GM19463 (cell line): ENCODE measurements at regions not wholly inside any gene's neighbourhood (a gene's known extent, or its start where the extent isn't known, plus 50 kb on each side); places are given as distances from the start of the nearest gene placed in this dataset.

Experiments
- ATAC-seq: cut with Tn5 transposase; IDR thresholded peaks from one replicate; pipeline ENCODE4 v1.9.1; 2021; ENCODE audit warnings: mild to moderate bottlenecking, moderate library complexity; ENCODE audit not compliant: unreplicated experiment

DNA sequence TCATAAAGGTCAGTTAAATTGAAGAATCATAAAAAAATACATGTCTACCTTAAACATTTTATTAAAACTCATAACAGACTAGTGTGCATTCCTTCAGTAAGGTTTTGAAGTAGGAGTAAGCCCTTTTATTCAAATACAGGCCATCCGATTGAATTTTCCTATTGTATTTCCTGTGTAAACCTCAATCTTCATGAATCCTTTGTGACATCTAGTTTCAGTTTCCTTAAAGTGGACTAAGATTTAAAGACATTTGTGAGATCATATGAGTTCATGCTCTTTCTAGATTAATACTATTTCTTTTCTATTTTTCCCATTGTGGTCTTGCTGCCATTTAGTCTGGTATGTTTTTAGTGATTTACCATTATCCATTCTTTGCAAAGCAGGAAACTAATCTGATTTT, 644.7 kb upstream of the BOD1L1 start:
- ATAC-seq = no peak

DNA sequence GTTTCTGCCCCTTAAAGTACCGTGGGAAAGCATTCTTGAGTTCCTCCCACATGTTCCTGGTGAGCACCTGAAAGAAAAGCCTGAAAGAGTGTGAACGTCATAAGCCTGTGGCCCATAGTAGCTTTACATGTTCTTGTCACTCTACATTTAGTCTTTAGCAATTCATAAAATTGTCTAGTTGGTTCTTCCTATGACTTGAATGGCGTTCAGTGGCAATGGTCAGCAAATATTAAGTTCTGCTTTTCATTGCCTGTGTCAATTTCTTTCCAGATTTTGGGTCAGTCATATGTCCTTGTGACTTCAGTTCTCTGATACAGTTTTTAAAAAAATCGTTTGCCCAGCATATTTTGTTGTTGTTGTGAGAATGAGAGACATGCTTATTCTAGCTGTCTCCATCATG, 650.0 kb upstream of the BOD1L1 start:
- no peak for ATAC-seq

DNA sequence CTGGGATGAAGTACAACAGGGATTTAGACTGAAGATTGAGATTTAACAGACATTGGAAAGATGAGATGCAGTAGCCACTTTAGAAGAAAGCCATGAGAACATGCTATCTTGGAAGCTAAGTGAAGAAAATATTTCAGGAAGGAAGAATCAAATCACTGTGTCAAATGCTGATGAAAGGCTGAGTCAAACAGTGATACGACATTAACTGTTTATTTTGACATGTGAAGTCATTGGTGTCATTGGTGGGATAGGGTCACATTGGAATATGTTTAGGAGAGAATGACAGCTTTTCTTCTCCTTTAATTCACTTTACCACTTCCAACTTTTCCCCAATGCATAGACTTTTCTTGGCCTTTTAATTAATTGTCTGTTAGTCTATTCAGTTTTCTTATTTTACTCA, 653.0 kb upstream of the BOD1L1 start:
- no peak for ATAC-seq

GRCh38 chr4:14284578-14284977, 657.1 kb upstream of the BOD1L1 start:
- ATAC-seq = no peak

DNA sequence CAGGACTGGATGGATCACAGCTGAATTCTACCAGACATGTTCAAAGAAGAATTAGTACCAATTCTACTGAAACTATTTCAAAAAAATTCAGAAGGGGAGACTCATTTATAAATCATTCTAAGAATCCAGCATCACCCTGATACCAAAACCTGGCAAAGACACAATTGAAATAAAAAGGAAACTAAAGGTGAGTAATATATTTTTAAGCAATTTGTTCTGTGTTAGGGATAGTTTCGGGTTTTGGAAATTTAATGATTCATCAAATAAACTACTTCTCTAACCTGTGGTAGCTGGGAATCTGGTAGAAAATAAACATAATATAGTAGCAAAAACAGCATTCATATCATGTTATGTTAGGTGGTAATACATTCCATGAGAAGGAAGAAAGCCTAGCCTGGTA, 662.2 kb upstream of the BOD1L1 start:
- ATAC-seq = no peak

GRCh38 chr4:14293582-14293981, 666.1 kb upstream of the BOD1L1 start:
- ATAC-seq = no peak

DNA sequence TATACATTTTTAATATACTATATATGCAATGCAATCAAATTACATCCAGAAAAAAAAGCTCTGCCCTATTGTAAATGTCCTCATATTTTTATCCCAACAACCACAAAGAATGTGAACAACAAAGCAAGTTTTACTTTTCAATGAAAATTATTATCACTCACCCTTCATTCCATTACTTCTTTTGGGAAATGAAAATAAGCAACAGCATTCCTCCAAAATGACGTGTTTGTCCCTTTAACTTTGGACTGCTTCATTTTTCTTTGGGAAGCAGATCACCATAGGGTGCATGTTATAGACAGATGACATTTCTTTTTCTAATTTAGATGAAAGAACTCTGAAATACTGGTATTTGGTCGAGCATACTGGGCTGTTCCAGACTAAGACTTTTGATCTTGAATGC, 667.1 kb upstream of the BOD1L1 start:
- no peak for ATAC-seq

- no peak for ATAC-seq
These were observed 671.6 kb upstream of the BOD1L1 start for GRCh38 chr4:14299166-14299565.

DNA sequence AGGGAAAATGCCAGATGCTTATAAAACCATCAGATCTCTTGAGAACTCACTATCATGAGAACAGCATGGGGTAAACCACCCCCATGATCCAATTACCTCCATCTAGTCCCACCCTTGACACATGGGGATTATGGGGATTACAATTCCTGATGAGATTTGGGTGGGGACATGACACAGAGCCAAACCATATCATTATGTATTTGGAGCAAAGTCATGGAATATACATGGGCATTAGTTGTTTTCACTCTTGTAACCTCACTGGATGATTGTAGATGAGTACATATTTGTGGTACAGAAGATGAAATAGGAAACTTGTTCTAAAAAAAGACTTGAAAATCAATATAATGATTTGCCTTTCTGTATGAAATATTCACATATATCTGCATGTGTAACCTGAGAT, 674.5 kb upstream of the BOD1L1 start:
- no peak for ATAC-seq

DNA sequence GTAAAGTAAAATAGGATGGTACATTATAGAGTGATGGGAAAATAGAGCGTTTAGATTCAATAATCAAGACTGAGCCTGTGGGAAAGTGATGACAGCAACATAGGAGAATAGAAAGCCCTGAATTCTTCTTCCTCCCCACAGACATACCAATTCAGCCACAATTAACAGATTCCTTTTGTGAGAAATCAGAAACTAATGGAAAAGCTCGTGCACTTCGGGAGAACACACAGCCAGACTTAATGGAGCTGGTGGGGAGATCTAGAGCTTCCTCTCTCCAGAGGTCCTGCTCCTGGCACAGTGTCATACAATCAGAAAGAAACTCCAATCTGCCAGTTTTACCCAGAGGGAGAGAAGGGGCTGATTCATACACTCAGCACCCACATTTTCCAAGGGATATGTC, 676.3 kb upstream of the BOD1L1 start:
- ATAC-seq = no peak

DNA sequence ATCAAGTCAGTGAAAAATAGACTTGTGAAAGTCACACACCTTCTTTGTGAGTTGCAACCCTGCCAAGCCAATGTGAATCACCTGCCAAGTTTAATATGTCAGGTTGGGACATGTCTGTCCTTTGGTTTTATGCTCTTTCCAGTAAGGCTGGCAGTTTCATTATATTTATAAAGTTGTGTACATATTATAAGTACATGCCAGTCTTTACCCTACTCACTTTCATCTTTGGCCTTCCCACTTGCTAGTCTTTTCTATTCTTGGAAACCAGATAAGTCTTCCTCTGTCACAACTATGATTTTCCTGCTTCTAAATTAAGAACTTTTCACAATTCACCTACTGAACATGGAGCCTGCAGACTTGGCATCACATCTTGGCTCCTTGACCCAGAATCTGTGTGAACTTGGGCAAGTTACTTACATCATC, 680.7 kb upstream of the BOD1L1 start:
- no peak for ATAC-seq

DNA sequence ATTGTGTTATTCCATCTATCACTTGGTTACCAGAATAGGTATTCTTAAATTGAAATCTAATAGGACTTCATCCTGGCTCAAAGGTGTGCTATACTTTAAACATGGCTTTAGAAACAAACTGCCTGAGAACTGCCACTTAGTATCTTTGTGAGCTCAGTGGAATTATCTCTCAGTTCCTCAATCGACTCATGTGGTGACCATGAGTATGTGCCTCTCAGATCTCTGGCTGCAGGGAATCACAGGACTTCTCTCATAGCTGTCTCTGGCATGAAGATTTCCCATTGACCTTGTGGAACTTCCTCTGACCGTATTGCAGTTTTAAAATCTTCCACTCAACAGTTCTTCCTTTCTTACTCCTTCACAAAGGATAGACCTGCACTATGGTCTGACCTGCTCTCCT, 681.9 kb upstream of the BOD1L1 start:
- no peak for ATAC-seq

DNA sequence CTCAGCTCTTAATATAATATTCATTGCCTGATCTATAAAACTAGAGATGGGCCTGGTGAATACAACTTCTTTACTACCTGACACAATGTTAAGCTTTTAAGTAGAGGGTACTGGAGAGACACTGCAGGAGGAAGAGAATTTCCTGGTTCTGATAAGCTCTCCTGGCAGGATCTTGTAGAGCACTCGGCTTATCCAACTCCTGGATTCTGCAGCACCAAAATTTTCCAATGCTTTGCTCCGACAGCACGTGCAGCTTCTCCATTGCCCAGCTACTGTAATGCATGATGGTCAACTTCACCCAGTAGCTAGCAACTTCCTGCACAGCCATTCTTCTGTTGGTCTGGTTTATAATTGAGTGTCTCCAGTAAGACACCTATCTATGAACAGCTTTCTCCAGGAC, 686.2 kb upstream of the BOD1L1 start:
- no peak for ATAC-seq

GRCh38 chr4:14315129-14315528, 687.2 kb upstream of the CPEB2 start:
- ATAC-seq = peak; percentile 39

DNA sequence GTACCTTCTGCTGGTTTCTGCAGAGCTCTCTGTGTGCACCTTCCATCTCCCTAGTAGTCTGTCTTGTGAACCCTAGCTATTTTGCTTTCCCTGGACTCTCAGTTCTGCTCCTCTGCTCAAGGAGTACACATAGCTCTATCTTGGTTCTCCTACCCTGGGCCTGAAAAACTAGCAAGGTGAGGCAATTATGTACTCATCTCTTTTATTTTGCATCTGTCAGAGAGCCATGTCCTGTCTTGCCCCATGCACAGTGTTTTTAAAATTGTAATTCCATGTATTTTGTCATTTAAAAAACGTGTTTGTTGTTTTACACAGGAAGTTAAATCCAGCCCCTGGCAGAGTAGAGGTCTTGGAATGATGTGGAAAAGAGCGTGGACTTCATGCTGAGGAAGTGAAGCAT, 684.9 kb upstream of the CPEB2 start:
- ATAC-seq = no peak

DNA sequence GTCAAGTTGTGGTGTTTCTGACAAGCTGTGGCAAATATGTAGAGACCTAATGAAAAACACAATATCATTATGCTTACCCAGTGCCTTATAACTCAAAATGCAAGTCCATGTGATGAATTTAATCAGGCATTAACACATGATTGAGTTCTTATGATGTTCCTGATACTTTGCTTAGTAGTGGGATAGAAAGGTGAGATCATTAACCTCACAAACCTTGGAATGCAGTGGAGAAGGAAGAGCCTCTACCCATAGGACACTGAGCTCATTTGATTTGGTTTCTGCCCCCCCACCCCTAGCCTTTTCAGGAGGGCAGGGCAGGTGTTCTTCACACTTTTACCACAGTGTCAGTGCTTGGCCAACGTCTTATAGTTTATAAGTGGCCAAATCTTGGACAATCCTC, 683.6 kb upstream of the CPEB2 start:
- no peak for ATAC-seq

DNA sequence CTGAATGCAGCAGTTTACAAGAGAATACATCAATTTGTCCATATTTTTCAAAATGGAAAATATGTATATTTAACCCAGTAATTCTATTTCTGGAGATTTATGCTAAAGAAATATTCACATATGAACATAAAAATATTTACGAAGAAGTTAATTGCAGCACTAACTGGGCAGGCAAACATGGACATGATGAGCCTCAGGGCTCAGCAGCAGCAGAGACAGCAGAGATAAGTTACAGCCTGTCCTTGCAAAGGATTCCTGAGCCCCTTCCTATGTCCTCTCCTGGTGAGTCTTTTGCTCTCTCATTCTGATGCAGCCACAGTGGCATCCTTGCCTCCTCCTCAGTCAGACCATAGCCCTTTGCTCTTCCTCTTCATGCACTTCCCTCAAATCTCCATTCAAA, 680.6 kb upstream of the CPEB2 start:
- no peak for ATAC-seq

- no peak for ATAC-seq
These were observed 679.1 kb upstream of the CPEB2 start for GRCh38 chr4:14323191-14323590.

DNA sequence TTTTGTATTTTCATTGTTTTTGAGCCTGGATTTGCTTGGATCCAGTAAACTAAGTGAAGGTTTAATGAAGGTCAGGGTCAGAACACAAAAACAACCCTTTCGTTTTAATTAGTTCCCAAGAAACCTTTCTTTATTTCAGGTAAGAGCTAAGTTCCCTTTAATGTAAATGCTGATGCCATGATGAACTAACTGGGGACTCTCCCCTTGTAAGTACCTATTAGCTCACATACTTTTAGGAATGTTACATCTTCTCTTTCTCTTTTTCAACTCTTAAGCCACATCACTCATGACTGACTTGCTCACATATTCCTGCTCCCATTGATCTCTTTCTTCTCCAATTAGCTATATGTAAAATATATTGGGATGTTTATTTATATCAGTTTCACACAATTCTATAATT, 673.1 kb upstream of the CPEB2 start:
- ATAC-seq = no peak

DNA sequence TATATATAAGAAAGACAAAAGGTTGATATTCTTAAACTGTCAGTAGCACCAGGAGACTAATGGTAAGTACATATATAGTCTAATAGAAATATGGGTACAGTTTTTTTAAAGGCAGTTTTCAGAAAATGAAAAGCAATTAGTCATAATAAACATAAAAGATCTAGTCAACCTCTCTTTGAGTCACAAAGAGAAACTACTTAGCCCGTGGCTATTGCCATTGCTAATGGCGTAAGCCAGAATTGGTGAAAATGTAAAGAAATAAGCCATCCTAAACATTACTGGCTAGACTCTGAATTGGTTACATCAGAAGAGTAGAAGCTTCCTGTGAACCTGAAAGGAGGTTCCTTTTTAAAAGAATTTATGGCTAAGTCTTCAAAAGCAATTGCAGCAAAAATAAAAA, 668.7 kb upstream of the CPEB2 start:
- no peak for ATAC-seq

DNA sequence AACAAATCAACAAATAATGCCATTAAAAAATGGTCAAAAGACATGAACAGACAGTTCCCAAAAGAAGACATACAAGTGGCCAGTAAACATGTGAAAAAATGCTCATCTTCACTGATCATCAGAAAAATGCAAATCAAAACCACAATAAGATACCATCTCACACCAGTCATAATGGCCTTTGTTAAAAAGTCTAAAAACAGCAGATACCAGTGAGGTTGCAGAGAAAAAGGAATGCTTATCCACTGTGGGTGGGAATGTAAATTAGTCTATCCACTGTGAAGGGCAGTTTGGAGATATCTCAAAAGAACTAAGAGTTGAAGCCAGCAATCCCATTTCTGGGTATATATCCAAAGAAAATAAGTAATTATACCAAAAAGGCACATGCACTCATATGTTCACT, 668.1 kb upstream of the CPEB2 start:
- ATAC-seq = no peak

DNA sequence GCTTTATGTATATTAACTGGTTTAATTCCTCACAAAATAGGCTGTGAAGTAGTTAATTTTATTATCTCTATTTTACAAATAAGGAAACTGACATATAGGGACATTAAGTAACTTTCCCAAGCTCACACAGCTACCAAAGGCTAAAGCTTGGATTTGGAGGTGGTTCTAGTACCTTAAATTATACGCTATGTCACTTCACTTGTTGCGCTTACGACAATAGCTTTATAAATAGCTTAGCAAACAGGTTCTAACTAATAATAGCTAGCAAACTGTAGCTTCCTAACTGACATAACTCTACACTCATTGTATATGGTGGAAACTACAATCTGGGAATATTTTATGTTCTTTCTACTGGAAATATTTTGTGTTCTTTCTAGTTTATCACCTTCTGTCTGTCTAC, 666.4 kb upstream of the CPEB2 start:
- ATAC-seq = no peak

GRCh38 chr4:14336656-14337055, 665.6 kb upstream of the CPEB2 start:
- ATAC-seq = no peak
